H1 (cell line): ENCODE measurements at regions not wholly inside any gene's neighbourhood (a gene's known extent, or its start where the extent isn't known, plus 50 kb on each side); places are given as distances from the start of the nearest gene placed in this dataset.

Experiments used
- CTCF ChIA-PET: fragments of 300-600 bp; sonication (Branson Sonifier 250); formaldehyde crosslinking; loops from one replicate; lab custom pipeline; 2021; ENCODE audit not compliant: partially characterized antibody; lab: Charles Lee
- POLR2A ChIA-PET: fragments of 300-600 bp; sonication (Branson Sonifier 250); formaldehyde crosslinking; loops from one replicate; lab custom pipeline; 2021; ENCODE audit warnings: inconsistent platforms; ENCODE audit not compliant: partially characterized antibody; lab: Charles Lee
- DNase-seq, 2 experiments: peaks; one replicate each; pipeline versions ENCODE4 v3.0.0 to v3.0.0-alpha.2; 2010 to 2022; ENCODE audit warnings: low spot score in 2 of 2, low read depth in 1 of 2, mixed read lengths in 1 of 2
- FAIRE-seq: peaks from 2 replicates; lab custom pipeline; 2011; peaks lifted over from hg19 to GRCh38; lab: Jason Lieb, UNC
- H2AFZ ChIP-seq: 2 replicates; pipeline ENCODE4 v1.8.1; 2012; ENCODE audit warnings: low read length, inconsistent platforms
- H2AK5ac ChIP-seq: 2 replicates; pipeline ENCODE4 v1.6.1; 2013; ENCODE audit warnings: low read depth, low read length
- H2BK120ac ChIP-seq: replicated peaks from 2 replicates; pipeline ENCODE3; 2013; ENCODE audit warnings: low read depth, low read length, inconsistent platforms
- H2BK12ac ChIP-seq: 2 replicates; pipeline ENCODE4 v1.6.1; 2013; ENCODE audit warnings: low read depth, low read length
- H2BK15ac ChIP-seq: 2 replicates; pipeline ENCODE4 v1.6.1; 2013; ENCODE audit warnings: low read length
- H2BK20ac ChIP-seq: 2 replicates; pipeline ENCODE4 v1.6.1; 2013; ENCODE audit warnings: low read length
- H2BK5ac ChIP-seq: 2 replicates; pipeline ENCODE4 v1.6.1; 2013; ENCODE audit warnings: low read depth, low read length
- H3K14ac ChIP-seq: 2 replicates; pipeline ENCODE4 v1.6.1; 2013; ENCODE audit warnings: inconsistent platforms; ENCODE audit not compliant: insufficient read length
- H3K18ac ChIP-seq: 2 replicates; pipeline ENCODE4 v1.6.1; 2013; ENCODE audit warnings: low read length; ENCODE audit errors: extremely low read depth
- H3K23ac ChIP-seq: 2 replicates; pipeline ENCODE4 v1.6.1; 2013; ENCODE audit warnings: inconsistent platforms; ENCODE audit not compliant: insufficient read length
- H3K23me2 ChIP-seq: 2 replicates; pipeline ENCODE4 v1.6.1; 2013; ENCODE audit warnings: low read depth, low read length
- H3K27ac ChIP-seq: 2 replicates; pipeline ENCODE4 v1.6.1; 2011; ENCODE audit warnings: low read depth, low read length, inconsistent platforms
- H3K27me3 ChIP-seq, 4 experiments: replicated peaks in 1 of 4; 1 replicate in 1 of 4; 2 replicates in 3 of 4; pipeline versions ENCODE4 v1.6.1 to v1.8.1; 2011 to 2013; ENCODE audit warnings: low read length in 3 of 4, mild to moderate bottlenecking in 3 of 4, inconsistent platforms in 2 of 4, mixed read lengths in 2 of 4, moderate library complexity in 1 of 4; ENCODE audit not compliant: control insufficient read depth in 3 of 4, insufficient read depth in 3 of 4; ENCODE audit errors: extremely low read depth in 1 of 4
- H3K36me3 ChIP-seq, 4 experiments: 2 replicates each; pipeline versions ENCODE4 v1.6.1 to v1.8.1; 2011 to 2013; ENCODE audit warnings: mild to moderate bottlenecking in 4 of 4, low read length in 3 of 4, moderate library complexity in 2 of 4, control low read depth in 1 of 4, inconsistent platforms in 1 of 4; ENCODE audit not compliant: insufficient read depth in 4 of 4, control insufficient read depth in 2 of 4
- H3K4ac ChIP-seq: replicated peaks from 2 replicates; pipeline ENCODE3; 2013; ENCODE audit warnings: low read length, low read depth, mixed read lengths, inconsistent platforms; ENCODE audit not compliant: insufficient read length
- H3K4me1 ChIP-seq, 4 experiments: replicated peaks in 1 of 4; 1 replicate in 1 of 4; 2 replicates in 3 of 4; pipeline versions ENCODE4 v1.6.1 to v1.8.1; 2011 to 2013; ENCODE audit warnings: low read length in 3 of 4, inconsistent platforms in 2 of 4, mixed read lengths in 1 of 4; ENCODE audit not compliant: insufficient read depth in 4 of 4, control insufficient read depth in 3 of 4
- H3K4me2 ChIP-seq, 2 experiments: 2 replicates each; pipeline versions ENCODE4 v1.6.1 to v1.8.1; 2011 to 2013; ENCODE audit warnings: low read depth in 2 of 2, low read length in 2 of 2, control low read depth in 1 of 2, inconsistent platforms in 1 of 2, mild to moderate bottlenecking in 1 of 2; ENCODE audit not compliant: insufficient read depth in 1 of 2
- H3K4me3 ChIP-seq, 4 experiments: fragments of 200-600, 300-600 bp in 1 of 4; sonication (generic), shearing (Covaris generic), sonication (Bioruptor Twin) in 1 of 4; 2 replicates each; pipeline versions ENCODE4 v1.5.1 to v1.8.1; 2011 to 2016; ENCODE audit warnings: low read length in 4 of 4, low read depth in 3 of 4, control low read depth in 2 of 4, inconsistent platforms in 2 of 4, mild to moderate bottlenecking in 2 of 4, mixed read lengths in 1 of 4, moderate library complexity in 1 of 4; ENCODE audit not compliant: insufficient read depth in 2 of 4; ENCODE audit errors: extremely low read depth in 1 of 4
- H3K56ac ChIP-seq: replicated peaks from 2 replicates; pipeline ENCODE3; 2013; ENCODE audit warnings: low read depth, mild to moderate bottlenecking, mixed read lengths, low read length, inconsistent platforms; ENCODE audit not compliant: insufficient read length
- H3K79me1 ChIP-seq: 2 replicates; pipeline ENCODE4 v1.6.1; 2013; ENCODE audit warnings: low read depth, low read length, control low read depth
- H3K79me2 ChIP-seq, 2 experiments: 2 replicates each; pipeline versions ENCODE4 v1.6.1 to v1.8.1; 2012 to 2013; ENCODE audit warnings: low read length in 2 of 2, mild to moderate bottlenecking in 2 of 2, inconsistent platforms in 1 of 2; ENCODE audit not compliant: insufficient read depth in 2 of 2, control insufficient read depth in 1 of 2
- H3K9ac ChIP-seq, 4 experiments: replicated peaks in 1 of 4; 1 replicate in 1 of 4; 2 replicates in 3 of 4; pipeline versions ENCODE4 v1.6.1 to v1.8.1; 2011 to 2013; ENCODE audit warnings: low read depth in 3 of 4, low read length in 3 of 4, control low read depth in 2 of 4, mild to moderate bottlenecking in 2 of 4, moderate library complexity in 2 of 4, inconsistent platforms in 1 of 4; ENCODE audit errors: extremely low read depth in 1 of 4
- H3K9me3 ChIP-seq, 2 experiments: 2 replicates each; pipeline versions ENCODE4 v1.6.1 to v1.8.1; 2012 to 2013; ENCODE audit warnings: mild to moderate bottlenecking in 2 of 2, moderate library complexity in 2 of 2, control low read depth in 1 of 2, inconsistent platforms in 1 of 2, low read depth in 1 of 2, low read length in 1 of 2, mixed read lengths in 1 of 2; ENCODE audit not compliant: insufficient read depth in 2 of 2
- H4K20me1 ChIP-seq, 2 experiments: replicated peaks in 1 of 2; 2 replicates each; pipeline versions ENCODE3 to v1.8.1; 2011 to 2013; ENCODE audit warnings: inconsistent platforms in 2 of 2, low read length in 2 of 2, mild to moderate bottlenecking in 1 of 2; ENCODE audit not compliant: insufficient read depth in 2 of 2, control insufficient read depth in 1 of 2
- H4K5ac ChIP-seq: 2 replicates; pipeline ENCODE4 v1.6.1; 2013; ENCODE audit warnings: low read length, low read depth, mixed read lengths, inconsistent platforms; ENCODE audit not compliant: insufficient read length
- H4K8ac ChIP-seq: 2 replicates; pipeline ENCODE4 v1.8.0; 2013; ENCODE audit warnings: mild to moderate bottlenecking, moderate library complexity, low read length, inconsistent platforms; ENCODE audit not compliant: insufficient read depth; ENCODE audit errors: extremely low read depth
- H4K91ac ChIP-seq: replicated peaks from 2 replicates; pipeline ENCODE3; 2013; ENCODE audit warnings: low read length, mixed read lengths, inconsistent platforms; ENCODE audit not compliant: insufficient read length
- CBX8 ChIP-seq: fragments of 300-800, 300-1000 bp; sonication (generic); IDR thresholded peaks from 2 replicates; pipeline ENCODE4 v1.7.1; 2016; ENCODE audit warnings: low read depth, low read length, borderline replicate concordance
- CHD1 ChIP-seq: IDR thresholded peaks from 2 replicates; pipeline ENCODE4 v1.6.1; 2012; ENCODE audit warnings: low read depth, low read length, improper control_type of control experiment
- CTBP2 ChIP-seq: IDR thresholded peaks from 2 replicates; pipeline ENCODE4 v1.7.0; 2011; ENCODE audit warnings: borderline replicate concordance, mild to moderate bottlenecking, moderate library complexity, mixed read lengths, low read length; ENCODE audit not compliant: insufficient read depth, insufficient read length
- EP300 ChIP-seq, 2 experiments: IDR thresholded peaks; 1 replicate in 1 of 2; 2 replicates in 1 of 2; pipeline ENCODE4 v1.6.1; 2011 to 2012; ENCODE audit warnings: low read depth in 2 of 2, low read length in 2 of 2, mild to moderate bottlenecking in 2 of 2, borderline replicate concordance in 1 of 2, inconsistent platforms in 1 of 2, moderate library complexity in 1 of 2
- FOSL1 ChIP-seq: IDR thresholded peaks from 2 replicates; pipeline ENCODE4 v1.6.1; 2011; ENCODE audit warnings: mild to moderate bottlenecking, low read depth, low read length, moderate library complexity; ENCODE audit not compliant: insufficient read depth
- KDM5A ChIP-seq: fragments of 200-600 bp; IDR thresholded peaks from 2 replicates; pipeline ENCODE4 v1.7.1; 2012; ENCODE audit warnings: mild to moderate bottlenecking, low read length, inconsistent platforms, mixed read lengths
- PHF8 ChIP-seq: fragments of 200-600 bp; sonication (generic); conservative IDR thresholded peaks from 2 replicates; pipeline ENCODE4 v1.7.1; 2012; ENCODE audit warnings: low read depth, mild to moderate bottlenecking, inconsistent platforms, low read length, moderate library complexity
- RAD21 ChIP-seq, 2 experiments: IDR thresholded peaks in 1 of 2; conservative IDR thresholded peaks in 1 of 2; 2 replicates each; pipeline ENCODE4 v1.6.1; 2011; ENCODE audit warnings: low read depth in 2 of 2, low read length in 2 of 2, improper control_type of control experiment in 1 of 2, inconsistent platforms in 1 of 2, mild to moderate bottlenecking in 1 of 2, moderate library complexity in 1 of 2
- RFX5 ChIP-seq: IDR thresholded peaks from 2 replicates; pipeline ENCODE4 v1.6.1; 2011; ENCODE audit warnings: low read depth, low read length, improper control_type of control experiment, borderline replicate concordance
- TAF7 ChIP-seq: optimal IDR thresholded peaks from 2 replicates; pipeline ENCODE3; 2011; ENCODE audit warnings: low read depth, mild to moderate bottlenecking, inconsistent platforms, low read length, moderate library complexity, borderline replicate concordance
- YY1 ChIP-seq: IDR thresholded peaks from 2 replicates; pipeline ENCODE4 v1.6.1; 2011; ENCODE audit warnings: low read depth, mild to moderate bottlenecking, low read length
- TF ChIP-seq, protein P1 (sequence below): IDR thresholded peaks from 2 replicates; pipeline ENCODE4 v1.6.1; 2012; ENCODE audit warnings: low read length, inconsistent platforms

DNA sequence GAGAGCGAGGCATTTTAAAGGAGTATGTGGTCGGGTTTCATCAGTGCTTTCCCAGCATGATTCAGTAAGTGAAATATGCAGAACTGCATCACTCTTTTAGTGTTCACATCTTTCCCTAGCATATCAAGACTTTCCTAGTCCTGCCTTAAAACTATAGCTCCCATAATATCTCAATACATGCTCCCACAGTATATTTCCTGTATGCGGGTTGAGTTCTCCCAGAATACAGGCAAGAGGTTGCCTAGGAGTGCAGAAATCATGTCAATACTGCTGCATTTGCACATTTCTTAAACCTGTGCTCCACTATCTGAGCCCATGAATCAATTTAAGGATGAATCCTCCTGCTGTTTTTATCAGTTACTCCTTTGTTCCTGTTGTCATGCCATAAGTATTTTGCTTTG is 386.6 kb upstream of the SLC35B3 start (continued):
- no peak for TF ChIP-seq CBX8

DNA sequence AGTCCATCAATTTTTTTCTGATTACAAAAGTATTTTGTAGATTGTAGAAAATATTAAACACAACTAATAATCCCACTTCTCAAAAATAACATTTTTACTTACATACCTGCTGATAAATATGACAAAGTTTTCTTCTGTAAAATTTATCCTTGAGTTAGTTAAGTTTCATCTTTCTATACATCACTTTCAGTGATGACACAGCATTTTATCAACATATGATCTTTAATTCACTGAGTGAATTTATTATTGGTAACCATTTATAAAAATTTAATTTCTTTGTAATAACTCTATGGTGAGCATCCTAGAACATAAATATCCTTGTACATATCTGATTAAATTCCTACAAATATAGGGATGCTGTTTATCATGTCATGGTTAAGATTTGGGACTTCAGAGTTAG is 385.0 kb upstream of the SLC35B3 start:
- no peak overlapping the region for H2BK5ac ChIP-seq
- CTCF ChIA-PET = no interaction called here
- no peak overlapping the region for H3K27ac ChIP-seq
- H3K9ac ChIP-seq = no peak overlapping the region
- H3K23me2 ChIP-seq = no peaks in the 10 kb centered on the region
- no peaks in the 10 kb centered on the region for H3K79me2 ChIP-seq
- no peaks in the 10 kb centered on the region for H3K9me3 ChIP-seq
- no peak overlapping the region for H4K8ac ChIP-seq
- FAIRE-seq = no peak
- H3K23ac ChIP-seq = no peak overlapping the region
- no peak overlapping the region for H2BK15ac ChIP-seq
- no peak overlapping the region for H2BK20ac ChIP-seq
- H4K20me1 ChIP-seq = no peaks in the 10 kb centered on the region
- H2AK5ac ChIP-seq = no peak overlapping the region
- no peak overlapping the region for H3K4ac ChIP-seq
- no peak overlapping the region for H3K4me3 ChIP-seq
- H3K56ac ChIP-seq = no peak overlapping the region
- no peaks in the 10 kb centered on the region for H3K36me3 ChIP-seq
- no peak overlapping the region for H3K4me2 ChIP-seq
- no peak overlapping the region for H3K14ac ChIP-seq
- no peak overlapping the region for H4K5ac ChIP-seq
- H3K4me1 ChIP-seq = no peaks in the 10 kb centered on the region
- no peak overlapping the region for H4K91ac ChIP-seq
- no peak overlapping the region for H2BK12ac ChIP-seq
- H3K27me3 ChIP-seq = no peaks in the 10 kb centered on the region
- POLR2A ChIA-PET = no interaction called here
- no peak overlapping the region for H2BK120ac ChIP-seq
- H3K18ac ChIP-seq = no peak overlapping the region
- no peaks in the 10 kb centered on the region for H3K79me1 ChIP-seq
- no peak for DNase-seq
- H2AFZ ChIP-seq = no peak overlapping the region
- TF ChIP-seq KDM5A (no peak), RFX5 (no peak), CTBP2 (no peak), CHD1 (no peak), RAD21 (IDR thresholded peaks at IDR 0.05 in 1 of 2, conservative IDR thresholded peaks at IDR 0.05 in 1 of 2; ENCODE audit: low read depth in 2 of 2, low read length in 2 of 2) (no peak), PHF8 (no peak), YY1 (no peak), FOSL1 (no peak), TAF7 (no peak), EP300 (IDR thresholded peaks at IDR 0.05; ENCODE audit: borderline replicate concordance in 1 of 2, low read depth in 2 of 2, low read length in 2 of 2) (no peak)
- TF ChIP-seq, protein P1, sequence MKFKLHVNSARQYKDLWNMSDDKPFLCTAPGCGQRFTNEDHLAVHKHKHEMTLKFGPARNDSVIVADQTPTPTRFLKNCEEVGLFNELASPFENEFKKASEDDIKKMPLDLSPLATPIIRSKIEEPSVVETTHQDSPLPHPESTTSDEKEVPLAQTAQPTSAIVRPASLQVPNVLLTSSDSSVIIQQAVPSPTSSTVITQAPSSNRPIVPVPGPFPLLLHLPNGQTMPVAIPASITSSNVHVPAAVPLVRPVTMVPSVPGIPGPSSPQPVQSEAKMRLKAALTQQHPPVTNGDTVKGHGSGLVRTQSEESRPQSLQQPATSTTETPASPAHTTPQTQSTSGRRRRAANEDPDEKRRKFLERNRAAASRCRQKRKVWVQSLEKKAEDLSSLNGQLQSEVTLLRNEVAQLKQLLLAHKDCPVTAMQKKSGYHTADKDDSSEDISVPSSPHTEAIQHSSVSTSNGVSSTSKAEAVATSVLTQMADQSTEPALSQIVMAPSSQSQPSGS = no peak
